GM12878 (cell line): ENCODE measurements at regions not wholly inside any gene's neighbourhood (a gene's known extent, or its start where the extent isn't known, plus 50 kb on each side); places are given as distances from the start of the nearest gene placed in this dataset.

Experiments
- BCL3 ChIP-seq: IDR thresholded peaks from 2 replicates; pipeline ENCODE4 v1.6.1; 2011; ENCODE audit warnings: borderline replicate concordance, low read depth, mild to moderate bottlenecking, moderate library complexity, low read length; ENCODE audit not compliant: insufficient read depth, poor library complexity, severe bottlenecking
- CREB1 ChIP-seq: IDR thresholded peaks from 2 replicates; pipeline ENCODE4 v1.6.1; 2012; ENCODE audit warnings: low read depth, mild to moderate bottlenecking, inconsistent platforms
- CTCF ChIP-seq, 3 experiments: IDR thresholded peaks in 2 of 3; conservative IDR thresholded peaks in 1 of 3; 2 replicates each; pipeline ENCODE4 v1.5.1; 2011; ENCODE audit warnings: low read depth in 3 of 3, low read length in 3 of 3, mild to moderate bottlenecking in 3 of 3, control low read depth in 2 of 3, moderate library complexity in 2 of 3, inconsistent platforms in 1 of 3, mixed read lengths in 1 of 3; ENCODE audit not compliant: control insufficient read depth in 2 of 3, insufficient read depth in 1 of 3; ENCODE audit errors: extremely low read depth in 1 of 3
- HDGF ChIP-seq: fragments of 450-650 bp; IDR thresholded peaks from 2 replicates; pipeline ENCODE4 v1.6.1; 2016; ENCODE audit warnings: antibody characterized with exemption
- KDM1A ChIP-seq: fragments of 200-600 bp; sonication (generic); IDR thresholded peaks from 2 replicates; pipeline ENCODE4 v1.6.1; 2016; ENCODE audit warnings: borderline replicate concordance
- NFXL1 ChIP-seq: fragments of 450-650 bp; IDR thresholded peaks from 2 replicates; pipeline ENCODE4 v1.6.1; 2017; ENCODE audit warnings: antibody characterized with exemption, mild to moderate bottlenecking, borderline replicate concordance
- POLR2A ChIP-seq: IDR thresholded peaks from 2 replicates; pipeline ENCODE4 v1.6.1; 2011; ENCODE audit warnings: low read depth, mild to moderate bottlenecking, low read length
- RCOR1 ChIP-seq: conservative IDR thresholded peaks from 2 replicates; pipeline ENCODE4 v1.6.1; 2012; ENCODE audit warnings: low read depth, low read length, improper control_type of control experiment

GRCh38 chr1:185483664-185484450, 166.8 kb upstream of the IVNS1ABP start:
- TF ChIP-seq CTCF (IDR thresholded peaks at IDR 0.05 in 2 of 3, conservative IDR thresholded peaks at IDR 0.05 in 1 of 3; ENCODE audit: control insufficient read depth in 2 of 3, extremely low read depth in 1 of 3, insufficient read depth in 1 of 3, low read depth in 3 of 3, low read length in 3 of 3), result no peak
- TF ChIP-seq BCL3, result no peak
- TF ChIP-seq HDGF, result no peak
- no peak for TF ChIP-seq RCOR1
- TF ChIP-seq POLR2A, result no peak
- TF ChIP-seq NFXL1, result no peak
- TF ChIP-seq KDM1A, result no peak
- TF ChIP-seq CREB1, result no peak
